Keratinocyte (primary cell): ENCODE measurements at regions not wholly inside any gene's neighbourhood (a gene's known extent, or its start where the extent isn't known, plus 50 kb on each side); places are given as distances from the start of the nearest gene placed in this dataset.

Experiments
- EZH2 ChIP-seq: IDR thresholded peaks from one replicate; pipeline ENCODE4 v1.6.1; 2012; ENCODE audit warnings: inconsistent platforms, mild to moderate bottlenecking, low read length, moderate library complexity
- TF ChIP-seq, protein P1 (sequence below), 3 experiments: IDR thresholded peaks in 1 of 3; conservative IDR thresholded peaks in 1 of 3; optimal IDR thresholded peaks in 1 of 3; 2 replicates in 2 of 3; 3 replicates in 1 of 3; pipeline versions ENCODE3 to v1.5.1; 2011; ENCODE audit warnings: low read length in 3 of 3, mild to moderate bottlenecking in 3 of 3, moderate library complexity in 2 of 3, control low read depth in 1 of 3, inconsistent platforms in 1 of 3; ENCODE audit not compliant: insufficient read depth in 2 of 3; ENCODE audit errors: extremely low read depth in 1 of 3

DNA sequence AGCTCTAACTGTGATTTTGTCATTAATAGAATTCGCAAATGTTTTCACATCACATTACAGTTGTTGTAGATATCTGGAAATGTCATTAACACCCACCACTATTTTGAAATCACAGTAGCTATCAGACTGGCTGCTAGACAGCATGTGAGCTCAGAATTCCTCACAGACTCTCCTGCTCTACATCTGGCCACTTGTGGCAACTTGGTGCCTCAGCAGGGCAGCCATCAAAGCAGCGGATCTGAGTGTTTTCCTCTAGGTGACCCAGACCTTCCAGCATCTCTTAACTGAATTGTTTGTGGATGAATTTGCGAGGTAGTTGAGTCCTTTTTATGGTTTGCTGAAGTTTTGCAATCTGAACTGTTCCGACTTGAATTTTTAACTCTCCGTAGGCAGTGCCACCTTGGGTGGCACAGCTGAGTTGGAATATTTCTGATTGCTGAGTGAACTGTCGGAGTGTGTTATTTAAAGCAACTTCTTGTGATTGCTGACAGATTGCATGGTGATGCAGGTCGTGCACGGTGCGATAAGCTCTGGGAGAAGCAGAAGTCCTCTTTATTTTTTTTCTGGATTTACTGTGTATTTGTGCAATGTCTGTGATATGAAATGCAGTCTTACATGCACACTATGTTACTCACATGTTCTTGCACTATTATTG, 114.0 kb upstream of the PLET1 start:
- TF ChIP-seq, protein P1, sequence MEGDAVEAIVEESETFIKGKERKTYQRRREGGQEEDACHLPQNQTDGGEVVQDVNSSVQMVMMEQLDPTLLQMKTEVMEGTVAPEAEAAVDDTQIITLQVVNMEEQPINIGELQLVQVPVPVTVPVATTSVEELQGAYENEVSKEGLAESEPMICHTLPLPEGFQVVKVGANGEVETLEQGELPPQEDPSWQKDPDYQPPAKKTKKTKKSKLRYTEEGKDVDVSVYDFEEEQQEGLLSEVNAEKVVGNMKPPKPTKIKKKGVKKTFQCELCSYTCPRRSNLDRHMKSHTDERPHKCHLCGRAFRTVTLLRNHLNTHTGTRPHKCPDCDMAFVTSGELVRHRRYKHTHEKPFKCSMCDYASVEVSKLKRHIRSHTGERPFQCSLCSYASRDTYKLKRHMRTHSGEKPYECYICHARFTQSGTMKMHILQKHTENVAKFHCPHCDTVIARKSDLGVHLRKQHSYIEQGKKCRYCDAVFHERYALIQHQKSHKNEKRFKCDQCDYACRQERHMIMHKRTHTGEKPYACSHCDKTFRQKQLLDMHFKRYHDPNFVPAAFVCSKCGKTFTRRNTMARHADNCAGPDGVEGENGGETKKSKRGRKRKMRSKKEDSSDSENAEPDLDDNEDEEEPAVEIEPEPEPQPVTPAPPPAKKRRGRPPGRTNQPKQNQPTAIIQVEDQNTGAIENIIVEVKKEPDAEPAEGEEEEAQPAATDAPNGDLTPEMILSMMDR (optimal IDR thresholded peaks at IDR 0.05 in 1 of 3, IDR thresholded peaks at IDR 0.05 in 1 of 3, conservative IDR thresholded peaks at IDR 0.05 in 1 of 3; ENCODE audit: extremely low read depth in 1 of 3, insufficient read depth in 2 of 3, low read length in 3 of 3), result no peak
- no peak for TF ChIP-seq EZH2
